GM19025 (cell line): ENCODE measurements at regions not wholly inside any gene's neighbourhood (a gene's known extent, or its start where the extent isn't known, plus 50 kb on each side); places are given as distances from the start of the nearest gene placed in this dataset.
"Not testable (repeated sequence)": the region's sequence is repeated elsewhere in the genome, so short reads cannot be mapped to it uniquely, and the experiment has no call there.

ENCODE experiments used
- ATAC-seq: cut with Tn5 transposase; IDR thresholded peaks from one replicate; pipeline ENCODE4 v1.9.1; 2021; ENCODE audit warnings: mild to moderate bottlenecking, low read depth, moderate library complexity; ENCODE audit not compliant: unreplicated experiment

DNA sequence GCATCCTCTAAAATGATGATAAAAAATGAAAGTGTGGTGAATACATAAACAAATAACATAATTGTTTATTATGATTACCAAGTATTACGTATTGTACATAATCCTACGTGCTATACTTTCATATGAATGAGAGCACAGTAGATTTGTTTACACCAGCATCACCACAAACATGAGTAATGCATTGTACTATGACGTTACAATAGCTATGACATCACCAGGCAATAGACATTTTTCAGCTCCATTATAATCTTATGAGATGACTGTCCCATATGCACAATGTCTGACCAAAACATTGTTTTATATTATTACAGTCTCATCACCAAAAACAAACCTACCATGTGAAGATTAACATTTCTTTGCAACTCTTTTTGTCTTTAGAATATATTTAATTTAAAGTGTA is 225.7 kb upstream of the TENT5A start:
- no peak for ATAC-seq

DNA sequence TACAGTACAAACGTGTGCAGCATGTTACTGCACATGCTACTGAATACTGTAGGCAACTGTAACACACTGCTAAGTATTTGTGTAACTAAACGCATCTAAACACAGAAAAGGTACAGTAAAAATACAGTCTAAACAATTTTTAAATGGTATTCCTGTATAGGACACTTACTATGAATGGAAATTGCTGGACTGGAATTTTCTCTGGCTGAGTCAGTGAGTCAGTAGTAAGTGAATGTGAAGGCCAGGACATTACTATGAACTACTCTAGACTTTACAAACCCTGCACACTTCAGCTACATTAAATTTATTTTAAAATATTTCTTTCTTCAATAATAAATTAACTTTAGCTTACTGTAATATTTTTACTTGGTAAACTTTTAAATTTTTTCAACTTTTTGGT is 225.0 kb upstream of the TENT5A start:
- ATAC-seq = no peak

DNA sequence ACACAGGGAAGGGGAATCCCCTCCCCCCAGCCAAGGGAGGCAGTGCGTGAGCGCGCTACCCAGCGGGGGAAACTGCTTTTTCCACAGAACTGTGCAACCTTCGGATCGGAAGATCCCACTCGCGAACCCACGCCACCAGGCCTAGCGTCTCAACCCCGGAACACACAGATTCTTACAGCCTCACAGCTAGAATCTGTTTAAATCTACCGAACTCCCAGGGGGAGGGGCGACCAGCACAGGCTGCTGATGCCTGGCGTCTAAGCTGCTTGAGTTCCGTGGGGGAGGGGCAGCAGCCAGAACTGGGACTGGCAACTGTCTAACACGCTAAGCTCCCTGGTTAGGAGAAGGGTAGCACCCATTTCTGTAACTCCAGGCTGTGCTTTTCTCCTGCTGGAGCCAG is 217.3 kb upstream of the TENT5A start:
- no peak for ATAC-seq

DNA sequence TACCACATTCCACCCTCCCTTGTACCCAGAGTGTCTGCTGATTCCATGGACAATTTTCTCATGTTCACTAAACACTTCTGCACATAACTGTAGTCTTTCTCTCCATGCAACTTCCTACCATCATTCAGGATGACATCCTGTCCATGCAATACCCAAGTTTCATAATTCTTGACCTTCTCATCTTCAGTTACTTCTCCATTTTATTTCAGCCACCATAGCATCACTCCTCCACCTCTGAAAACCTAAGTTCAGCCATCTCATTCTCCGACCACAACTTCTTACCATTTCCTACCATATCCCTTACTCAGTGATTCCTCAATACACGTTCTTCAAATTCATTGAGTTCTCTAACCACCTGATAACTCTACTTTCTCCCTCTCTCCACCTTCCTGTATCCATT is 216.5 kb upstream of the TENT5A start:
- no peak for ATAC-seq

GRCh38 chr6:81966968-81967367 is 214.5 kb upstream of the TENT5A start:
- ATAC-seq = no peak

DNA sequence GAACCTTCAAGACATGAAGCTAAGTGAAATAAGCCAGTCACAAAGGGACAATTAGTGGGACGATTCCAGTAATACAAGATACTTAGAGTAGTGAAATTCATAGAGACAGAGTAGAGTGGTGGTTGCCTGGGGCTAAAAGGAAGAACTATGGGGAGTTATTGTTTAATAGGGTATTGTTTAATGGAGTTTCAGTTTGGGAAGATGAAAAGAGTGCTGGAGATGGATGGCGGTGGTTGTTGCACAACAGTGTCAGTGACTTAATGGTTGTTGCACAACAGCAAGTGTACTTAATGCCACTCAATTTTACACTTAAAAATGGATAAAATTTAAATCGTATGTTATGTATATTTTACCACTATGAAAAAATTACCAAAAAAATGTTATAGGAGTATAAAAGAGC is 209.7 kb upstream of the TENT5A start:
- no peak for ATAC-seq

DNA sequence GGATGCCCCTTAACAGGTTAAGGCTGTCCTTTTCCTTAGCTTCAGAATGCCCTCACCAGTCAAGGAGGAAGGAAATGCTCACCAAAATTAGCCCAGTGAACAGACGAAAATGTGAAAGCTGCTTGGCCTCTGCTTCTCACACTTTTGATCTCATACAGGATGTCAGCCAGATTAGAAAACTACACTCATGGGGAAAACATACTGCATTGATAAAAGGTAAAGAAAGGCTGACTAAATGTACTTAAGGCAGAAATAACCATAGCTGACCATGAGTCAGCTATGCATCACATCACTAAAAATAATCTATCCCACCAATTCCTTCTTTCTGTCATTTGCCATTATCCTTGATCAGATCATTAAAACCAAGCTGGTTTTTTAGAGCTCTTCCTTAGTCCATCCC is 198.4 kb upstream of the TENT5A start:
- ATAC-seq = peak; percentile 77

- ATAC-seq = no peak
Measured at GRCh38 chr6:81948861-81949260, 196.4 kb upstream of the TENT5A start.

DNA sequence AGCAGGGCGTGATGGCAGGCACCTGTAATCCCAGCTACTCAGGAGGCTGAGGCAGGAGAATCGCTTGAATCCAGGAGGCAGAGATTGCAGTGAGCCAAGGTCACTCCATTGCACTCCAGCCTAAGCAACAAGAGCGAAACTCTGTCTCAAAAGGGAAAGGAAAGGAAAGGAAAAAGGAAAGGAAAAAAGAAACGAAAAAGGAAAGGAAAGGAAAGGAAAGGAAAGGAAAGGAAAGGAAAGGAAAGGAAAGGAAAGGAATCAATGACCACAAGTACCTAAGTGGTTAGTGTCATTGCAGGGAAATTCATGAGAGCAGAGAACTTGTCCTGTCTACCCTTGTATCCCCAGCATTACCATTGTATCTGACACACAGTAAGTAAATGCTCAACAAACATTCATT is 195.7 kb upstream of the TENT5A start:
- not testable (repeated sequence) for ATAC-seq

DNA sequence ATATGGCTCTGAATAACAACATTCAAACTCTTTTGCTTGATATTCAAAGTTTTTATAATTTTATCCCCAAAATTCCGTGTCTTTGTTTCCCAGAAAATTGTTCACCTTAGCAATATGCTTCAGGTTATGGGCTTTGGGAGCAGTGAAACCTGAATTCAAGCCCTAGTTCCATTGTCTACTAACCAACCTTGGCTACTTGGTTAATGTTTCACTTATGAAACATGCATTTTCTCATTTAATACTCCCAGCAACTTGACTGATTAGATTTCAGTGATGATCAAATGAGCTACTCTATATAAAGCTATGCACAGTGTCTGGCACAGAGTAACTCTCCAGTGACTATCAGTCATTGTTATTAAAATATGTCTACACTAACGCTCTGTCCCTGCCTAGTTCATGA is 192.2 kb upstream of the TENT5A start:
- ATAC-seq = no peak

- not testable (repeated sequence) for ATAC-seq
Measured at GRCh38 chr6:81942842-81943241, 190.4 kb upstream of the TENT5A start.

DNA sequence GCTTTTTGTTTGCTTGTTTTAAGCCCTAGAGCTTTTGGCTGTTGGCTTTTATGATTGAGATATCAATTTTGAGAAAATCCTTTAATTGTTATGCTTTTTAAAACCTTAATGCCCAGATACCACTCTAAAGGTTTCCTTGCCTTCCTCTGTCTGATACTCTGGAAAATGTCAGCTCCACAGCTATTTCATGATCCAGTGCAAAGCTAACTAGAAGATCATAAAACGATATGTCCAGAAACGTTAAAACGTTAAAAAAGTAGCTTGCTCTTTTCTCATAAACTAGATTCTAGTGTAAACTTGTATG is 189.5 kb upstream of the TENT5A start:
- ATAC-seq = no peak

- ATAC-seq = no peak
Measured at GRCh38 chr6:81940451-81940985, 188.0 kb upstream of the TENT5A start.

DNA sequence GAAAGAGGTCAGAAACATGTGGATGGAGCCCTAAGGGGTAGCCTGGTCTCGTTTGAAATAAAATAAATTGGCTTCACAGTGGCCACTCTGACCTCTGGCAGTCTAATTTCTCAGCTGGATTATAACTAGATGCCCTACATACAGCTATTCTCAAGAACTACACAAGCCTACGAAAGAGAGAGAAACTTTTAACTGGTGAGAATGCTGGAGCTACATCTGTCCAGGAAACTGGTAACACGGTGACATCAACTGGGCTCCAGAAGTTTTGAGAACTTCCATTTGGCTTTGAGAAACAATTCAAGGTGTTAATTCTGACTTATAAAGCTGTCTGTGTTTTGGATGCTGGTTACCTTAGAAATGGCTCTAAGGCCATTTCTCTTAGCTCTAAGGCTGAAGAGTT is 187.3 kb upstream of the TENT5A start:
- ATAC-seq = no peak

GRCh38 chr6:81938991-81939732 is 186.7 kb upstream of the TENT5A start:
- no peak for ATAC-seq

DNA sequence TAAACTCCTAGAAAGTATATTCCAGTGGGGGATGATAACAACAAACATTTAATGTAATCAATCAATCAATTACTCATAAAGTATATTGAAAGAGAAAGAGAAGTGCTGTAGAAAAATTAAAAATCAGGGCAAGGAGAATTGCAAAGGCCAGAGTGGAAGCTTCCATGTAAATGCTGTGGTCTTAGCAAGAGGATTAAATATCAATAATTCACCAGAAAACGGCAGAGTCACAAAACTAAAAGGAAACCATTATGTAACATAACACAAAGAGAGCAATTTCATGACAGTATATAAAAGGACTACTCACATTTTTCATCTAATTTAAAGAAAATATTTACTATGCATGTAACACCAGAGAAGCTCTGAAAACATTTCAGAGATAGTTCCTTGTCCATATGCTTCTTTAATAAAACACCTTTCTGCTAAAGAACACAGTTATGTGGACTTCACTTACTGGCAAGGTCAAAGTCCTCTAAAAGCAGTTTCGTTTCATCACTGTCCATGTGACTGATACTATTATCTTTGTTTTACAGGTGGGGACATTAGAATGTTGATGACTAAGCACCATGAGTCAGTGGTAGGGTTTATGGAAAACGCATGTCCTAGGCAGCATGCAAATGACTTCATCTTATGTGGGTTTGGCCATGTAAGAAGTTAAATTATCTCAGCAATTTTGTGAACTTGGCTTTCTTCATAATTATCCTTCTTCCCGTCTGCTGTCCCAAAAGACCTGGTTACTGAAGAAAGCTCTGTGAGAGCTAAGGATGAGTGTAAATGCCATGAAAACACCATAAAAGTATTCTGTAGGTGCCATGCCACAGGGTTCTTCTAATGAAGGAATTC is 185.8 kb upstream of the TENT5A start:
- ATAC-seq = peak; percentile 84

DNA sequence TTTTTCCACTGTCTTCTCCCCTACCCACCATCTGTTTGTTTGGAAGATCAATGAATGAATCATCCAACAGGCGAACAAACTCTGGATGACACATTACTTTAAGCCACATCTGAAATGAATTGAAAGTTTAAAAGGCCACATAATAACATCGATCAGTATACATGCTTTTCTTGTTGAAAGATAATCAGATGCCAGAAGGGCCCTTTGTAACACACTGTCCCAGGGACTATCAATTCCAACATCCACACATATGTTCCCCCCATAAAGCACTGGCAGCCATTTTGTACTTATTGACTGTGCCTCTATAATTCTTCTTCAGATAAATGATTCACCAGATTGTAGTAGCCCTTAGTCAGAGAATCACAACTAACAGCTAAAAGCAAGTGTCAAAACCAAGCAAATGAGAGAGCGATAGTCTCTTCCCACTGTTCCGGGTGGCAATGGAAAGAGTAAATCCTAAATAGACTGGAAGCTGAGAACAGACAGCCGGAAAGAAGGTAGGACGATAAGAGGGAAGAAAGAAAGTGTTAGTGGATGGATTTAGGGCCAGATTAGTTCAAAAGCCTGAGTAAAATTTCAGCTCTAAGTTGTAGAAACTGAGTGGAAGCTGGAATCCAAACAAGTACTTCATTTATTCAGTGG is 184.9 kb upstream of the TENT5A start:
- ATAC-seq = no peak

DNA sequence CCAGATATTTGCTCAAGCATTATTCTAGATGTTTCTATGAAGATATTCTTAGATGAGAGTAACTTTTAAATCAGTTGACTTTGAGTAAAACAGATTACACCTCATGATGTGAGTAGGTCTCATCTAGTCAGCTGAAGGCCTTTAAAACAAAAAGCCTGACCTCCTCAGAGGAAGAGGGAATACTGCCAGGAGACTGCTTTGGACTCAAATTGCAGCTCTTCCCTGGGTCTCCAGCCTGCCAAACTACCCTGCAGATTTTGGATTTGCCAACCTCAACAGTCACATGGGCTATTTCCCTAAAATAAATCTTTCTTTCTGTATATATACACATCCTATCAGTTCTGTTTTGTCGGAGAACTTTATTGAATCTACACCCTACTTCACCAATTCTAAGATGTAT is 182.5 kb upstream of the TENT5A start:
- no peak for ATAC-seq

GRCh38 chr6:81933608-81934051 is 181.1 kb upstream of the TENT5A start:
- ATAC-seq = no peak

DNA sequence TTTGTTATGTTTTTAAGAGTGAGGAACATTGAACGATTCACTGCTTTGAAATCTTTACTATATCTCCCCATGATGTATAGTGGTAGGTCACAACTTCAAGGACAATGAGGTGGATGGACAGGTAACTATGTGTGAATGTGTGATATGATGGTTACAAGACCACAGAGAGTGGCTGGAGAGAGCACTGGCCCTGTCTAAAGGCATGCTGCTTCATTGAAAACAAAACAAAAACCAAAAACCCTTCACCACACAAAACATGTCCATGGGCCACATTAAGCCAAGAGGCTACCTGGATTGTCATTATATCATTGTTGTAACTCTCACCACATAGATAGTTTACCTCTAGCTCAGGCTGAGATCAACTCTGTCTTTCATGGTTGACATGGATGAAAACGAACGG is 180.6 kb upstream of the TENT5A start:
- no peak for ATAC-seq

DNA sequence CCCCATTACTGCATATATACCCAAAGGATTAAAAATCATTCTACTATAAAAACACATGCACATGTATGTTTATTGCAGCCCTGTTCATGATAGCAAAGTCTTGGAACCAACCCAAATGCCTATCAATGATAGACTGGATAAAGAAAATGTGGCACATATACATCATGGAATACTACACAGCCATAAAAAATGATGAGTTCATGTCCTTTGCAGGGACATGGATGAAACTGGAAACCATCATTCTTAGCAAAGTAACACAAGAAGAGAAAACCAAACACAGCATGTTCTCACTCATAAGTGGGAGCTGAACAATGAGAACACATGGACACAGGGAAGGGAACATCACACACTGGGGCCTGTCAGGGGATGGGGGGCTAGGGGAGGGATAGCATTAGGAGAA is 180.0 kb upstream of the TENT5A start:
- not testable (repeated sequence) for ATAC-seq
